HG03378 (cell line): ENCODE measurements at regions not wholly inside any gene's neighbourhood (a gene's known extent, or its start where the extent isn't known, plus 50 kb on each side); places are given as distances from the start of the nearest gene placed in this dataset.

ENCODE experiments used
- ATAC-seq: cut with Tn5 transposase; IDR thresholded peaks from one replicate; pipeline ENCODE4 v1.9.1; 2021; ENCODE audit warnings: mild to moderate bottlenecking, moderate library complexity; ENCODE audit not compliant: unreplicated experiment

DNA sequence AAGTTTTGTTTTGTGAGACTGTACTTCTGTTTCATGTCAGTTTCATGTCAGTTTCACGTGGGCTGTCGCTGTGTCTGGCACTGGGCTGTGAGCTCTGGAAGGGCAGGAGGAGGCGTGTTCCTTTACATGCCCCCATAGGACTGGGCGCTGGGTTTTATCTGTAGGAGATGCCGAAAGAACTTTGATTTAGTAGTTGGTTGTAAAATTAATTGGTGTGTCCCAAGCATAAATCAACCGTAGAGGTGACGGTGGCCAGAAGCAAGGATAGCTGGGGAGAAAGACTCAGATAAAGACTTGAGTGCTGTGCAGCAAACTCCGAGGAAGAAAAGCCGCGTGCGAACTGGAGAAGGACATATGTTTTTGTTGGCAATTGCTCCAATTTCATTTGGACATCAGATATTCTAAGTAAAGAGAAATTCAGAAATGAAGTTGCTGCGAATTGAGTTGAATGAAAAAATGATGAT is 182.5 kb downstream of the VRK1 start:
- no peak for ATAC-seq

DNA sequence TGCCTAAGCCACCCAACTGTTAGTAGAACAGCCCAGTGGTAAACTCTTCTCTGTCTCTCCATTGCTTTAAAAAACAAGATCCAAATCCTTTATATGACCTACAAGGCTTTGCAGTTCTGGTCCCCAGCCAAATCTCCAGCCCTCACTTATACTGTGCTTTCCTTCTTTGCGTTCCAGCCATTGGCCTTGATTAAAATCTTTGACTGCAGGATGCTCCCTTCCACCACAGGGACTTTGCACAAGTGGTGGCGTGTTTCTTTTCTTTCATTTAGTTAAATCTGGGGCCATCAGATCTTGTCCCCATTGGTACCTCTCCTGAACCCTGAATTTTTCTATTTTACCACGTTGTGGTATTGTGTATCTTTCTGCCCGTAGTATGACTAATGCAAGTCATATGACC is 183.7 kb downstream of the VRK1 start:
- ATAC-seq = no peak

- no peak for ATAC-seq
Observed at GRCh38 chr14:96986256-96987085, 189.3 kb downstream of the VRK1 start.

DNA sequence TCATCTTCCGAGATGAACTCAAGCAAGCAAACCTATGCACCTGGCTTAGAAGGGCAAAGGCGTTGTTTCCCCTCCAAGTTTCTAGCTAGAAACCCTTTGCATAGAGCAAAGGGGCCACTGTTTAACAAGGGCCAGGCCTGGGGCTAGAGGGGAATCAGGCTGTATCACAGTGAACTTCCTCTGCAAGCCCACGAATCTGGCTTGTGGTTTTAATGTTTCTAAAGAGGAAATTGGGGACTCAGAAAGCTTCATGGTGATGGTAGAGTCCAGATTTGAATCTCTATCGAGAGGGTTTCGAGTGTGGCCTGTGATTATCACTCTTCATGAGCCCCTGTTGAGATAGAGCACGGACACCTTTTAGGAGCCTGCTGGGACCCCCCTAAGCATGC is 189.9 kb downstream of the VRK1 start:
- ATAC-seq = no peak

GRCh38 chr14:96987771-96988170 is 190.6 kb downstream of the VRK1 start:
- no peak for ATAC-seq

DNA sequence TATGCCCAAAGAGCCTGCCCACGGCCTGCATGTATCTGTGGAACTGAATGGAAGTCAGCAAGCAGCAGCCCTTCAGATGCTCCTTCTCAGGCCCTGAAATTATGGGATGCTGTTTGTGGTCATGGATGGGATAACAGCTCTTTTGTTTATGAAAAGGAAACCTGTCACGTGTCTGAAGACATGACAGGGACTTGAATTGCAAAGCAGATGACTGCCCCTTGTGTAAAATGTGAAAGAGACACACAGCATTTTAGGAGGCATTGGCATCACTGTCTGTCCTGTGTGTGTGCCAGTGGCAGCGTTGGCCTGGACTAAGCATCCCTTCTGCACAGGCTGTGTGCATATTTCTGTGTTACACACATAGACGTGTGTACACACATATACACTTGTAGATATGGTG is 192.1 kb downstream of the VRK1 start:
- no peak for ATAC-seq

GRCh38 chr14:96991226-96991625 is 194.0 kb downstream of the VRK1 start:
- ATAC-seq = no peak

GRCh38 chr14:96994999-96995398 is 197.8 kb downstream of the VRK1 start:
- no peak for ATAC-seq

GRCh38 chr14:96997269-96997668 is 200.1 kb downstream of the VRK1 start:
- no peak for ATAC-seq

DNA sequence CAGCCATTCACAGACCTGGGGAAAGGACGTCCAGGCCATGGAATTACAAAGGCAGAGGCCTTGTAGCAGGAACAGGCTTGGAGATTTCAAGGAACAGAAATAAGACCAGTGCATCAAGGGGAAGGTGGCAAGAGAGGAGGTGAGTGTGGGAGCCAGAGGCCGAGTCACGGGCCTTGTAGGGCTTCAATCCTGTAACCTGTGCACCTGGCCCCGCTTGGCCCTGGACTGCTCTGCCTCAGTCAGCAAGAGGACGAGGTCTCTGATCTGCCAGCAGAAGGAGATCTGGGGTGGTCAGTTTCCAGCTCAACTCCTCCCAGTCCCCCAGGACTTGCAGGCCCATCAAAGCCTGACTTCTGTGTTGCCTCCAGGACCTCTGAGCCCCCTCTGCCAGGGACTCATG is 200.8 kb downstream of the VRK1 start:
- ATAC-seq = no peak

GRCh38 chr14:96999654-97000155 is 202.5 kb downstream of the VRK1 start:
- ATAC-seq = no peak

GRCh38 chr14:97002454-97002853 is 205.3 kb downstream of the VRK1 start:
- ATAC-seq = no peak

- no peak for ATAC-seq
Observed at GRCh38 chr14:97005934-97006333, 208.8 kb downstream of the VRK1 start.

DNA sequence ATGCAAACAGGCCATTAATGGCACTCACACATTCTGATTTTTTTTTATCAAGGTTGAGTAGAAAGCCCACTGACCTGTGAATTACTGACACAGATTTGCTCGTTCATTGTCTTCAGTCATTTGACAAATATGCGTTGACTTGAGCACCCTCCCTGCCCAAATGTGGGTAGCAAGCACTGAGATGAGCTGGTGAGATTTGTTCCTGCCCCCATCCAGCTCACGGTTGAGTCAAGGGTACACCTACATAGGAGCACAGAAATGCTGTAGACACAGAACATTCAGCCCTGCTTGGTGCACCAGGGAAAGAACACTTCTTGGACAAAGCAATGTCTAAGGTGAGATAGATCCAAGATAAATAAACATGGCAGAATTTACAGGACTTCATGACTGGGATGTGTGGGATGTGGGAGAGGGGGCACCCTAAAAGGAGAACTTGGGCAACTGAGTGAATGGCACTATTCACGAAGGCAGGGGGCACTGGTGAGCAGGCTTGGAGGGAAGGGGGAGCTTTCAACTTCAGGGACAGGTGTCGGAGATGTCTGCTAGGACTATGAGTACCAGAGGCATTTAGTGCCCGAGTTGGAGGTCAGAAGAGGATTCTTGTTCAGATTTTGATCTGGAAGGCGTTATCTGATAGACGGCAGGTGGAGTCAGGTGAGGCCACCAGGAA is 213.4 kb downstream of the VRK1 start:
- ATAC-seq = no peak

GRCh38 chr14:97013878-97014277 is 216.7 kb downstream of the VRK1 start:
- ATAC-seq = no peak

- no peak for ATAC-seq
Observed at GRCh38 chr14:97021001-97021400, 223.8 kb downstream of the VRK1 start.

- no peak for ATAC-seq
Observed at GRCh38 chr14:97021571-97022168, 224.5 kb downstream of the VRK1 start.

- no peak for ATAC-seq
Observed at GRCh38 chr14:97022741-97023140, 225.6 kb downstream of the VRK1 start.

GRCh38 chr14:97023871-97024270 is 226.7 kb downstream of the VRK1 start:
- no peak for ATAC-seq

GRCh38 chr14:97024300-97024699 is 227.1 kb downstream of the VRK1 start:
- no peak for ATAC-seq

- no peak for ATAC-seq
Observed at GRCh38 chr14:97025722-97026121, 228.5 kb downstream of the VRK1 start.
